Type B pancreatic cell (in vitro differentiated cells): ENCODE measurements at regions not wholly inside any gene's neighbourhood (a gene's known extent, or its start where the extent isn't known, plus 50 kb on each side); places are given as distances from the start of the nearest gene placed in this dataset.
A peak's percentile ranks its signal among the peaks of the same experiment; 100 is the strongest.

Source experiments
- DNase-seq: peaks from one replicate; pipeline ENCODE4 v3.0.0; 2021; ENCODE audit warnings: mixed read lengths; ENCODE audit not compliant: unreplicated experiment; ENCODE audit errors: extremely low spot score
- H3K27ac Mint-ChIP-seq: 2 replicates; pipeline ENCODE4 v1.8.0; 2021; ENCODE audit warnings: mild to moderate bottlenecking, mixed read lengths
- H3K27me3 Mint-ChIP-seq: 2 replicates; pipeline ENCODE4 v1.8.0; 2021; ENCODE audit warnings: mixed read lengths
- H3K36me3 Mint-ChIP-seq: 2 replicates; pipeline ENCODE4 v1.8.0; 2021; ENCODE audit warnings: mixed read lengths
- H3K4me1 Mint-ChIP-seq: one replicate; pipeline ENCODE4 v1.8.0; 2021; ENCODE audit warnings: mixed read lengths; ENCODE audit not compliant: unreplicated experiment
- H3K4me3 Mint-ChIP-seq: 2 replicates; pipeline ENCODE4 v1.8.0; 2021; ENCODE audit warnings: mild to moderate bottlenecking, mixed read lengths
- H3K9me3 Mint-ChIP-seq: 2 replicates; pipeline ENCODE4 v1.8.0; 2021; ENCODE audit warnings: mixed read lengths
- TF ChIP-seq, protein P1 (sequence below): fragments of 200-600 bp; sonication (generic); conservative IDR thresholded peaks from 2 replicates; pipeline ENCODE4 v1.5.0; 2021; ENCODE audit warnings: antibody characterized with exemption, mild to moderate bottlenecking

GRCh38 chr5:4226565-4226964, 630.9 kb downstream of the IRX1 start:
- DNase-seq = no peak
- TF ChIP-seq, protein P1, sequence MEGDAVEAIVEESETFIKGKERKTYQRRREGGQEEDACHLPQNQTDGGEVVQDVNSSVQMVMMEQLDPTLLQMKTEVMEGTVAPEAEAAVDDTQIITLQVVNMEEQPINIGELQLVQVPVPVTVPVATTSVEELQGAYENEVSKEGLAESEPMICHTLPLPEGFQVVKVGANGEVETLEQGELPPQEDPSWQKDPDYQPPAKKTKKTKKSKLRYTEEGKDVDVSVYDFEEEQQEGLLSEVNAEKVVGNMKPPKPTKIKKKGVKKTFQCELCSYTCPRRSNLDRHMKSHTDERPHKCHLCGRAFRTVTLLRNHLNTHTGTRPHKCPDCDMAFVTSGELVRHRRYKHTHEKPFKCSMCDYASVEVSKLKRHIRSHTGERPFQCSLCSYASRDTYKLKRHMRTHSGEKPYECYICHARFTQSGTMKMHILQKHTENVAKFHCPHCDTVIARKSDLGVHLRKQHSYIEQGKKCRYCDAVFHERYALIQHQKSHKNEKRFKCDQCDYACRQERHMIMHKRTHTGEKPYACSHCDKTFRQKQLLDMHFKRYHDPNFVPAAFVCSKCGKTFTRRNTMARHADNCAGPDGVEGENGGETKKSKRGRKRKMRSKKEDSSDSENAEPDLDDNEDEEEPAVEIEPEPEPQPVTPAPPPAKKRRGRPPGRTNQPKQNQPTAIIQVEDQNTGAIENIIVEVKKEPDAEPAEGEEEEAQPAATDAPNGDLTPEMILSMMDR = no peak
- Mint-ChIP-seq H3K27me3 (peaks cover 18% of the 10 kb centered on the region), H3K4me3 (no peak overlapping the region), H3K4me1 (peaks cover 16% of the 10 kb centered on the region), H3K9me3 (no peaks in the 10 kb centered on the region), H3K36me3 (no peaks in the 10 kb centered on the region), H3K27ac (no peak overlapping the region)

DNA sequence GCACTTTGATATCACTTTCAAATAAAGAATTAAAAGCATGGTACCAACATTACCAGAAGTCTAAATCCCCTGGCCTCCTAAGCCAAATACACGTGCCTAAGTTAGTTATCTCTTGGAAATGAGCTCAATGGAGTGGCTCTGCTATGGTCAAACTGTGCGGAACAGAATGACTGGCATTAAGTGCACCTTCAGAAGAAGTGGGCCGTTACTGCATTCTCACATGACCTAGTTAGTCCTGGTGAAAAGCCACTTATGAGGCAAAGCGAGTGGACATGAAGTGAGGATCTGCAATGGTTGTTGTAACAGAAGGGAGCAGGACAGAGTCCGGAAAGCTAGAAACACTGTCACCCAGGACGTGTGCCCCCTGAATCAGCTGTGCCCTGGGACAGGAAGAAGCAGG, 633.1 kb downstream of the IRX1 start:
- H3K4me1 Mint-ChIP-seq = peaks cover 18% of the 10 kb centered on the region

GRCh38 chr5:4229414-4230292, 634.0 kb downstream of the IRX1 start:
- Mint-ChIP-seq H3K4me1 (peaks cover 18% of the 10 kb centered on the region), H3K4me3 (no peak overlapping the region), H3K36me3 (peaks cover 5% of the 10 kb centered on the region), H3K9me3 (peaks cover 9% of the 10 kb centered on the region), H3K27me3 (peaks cover 28% of the 10 kb centered on the region), H3K27ac (no peak overlapping the region)
- DNase-seq = no peak
- TF ChIP-seq, protein P1 = no peak

More for the DNA sequence above, 633.1 kb downstream of the IRX1 start:
- TF ChIP-seq, protein P1 = no peak
- Mint-ChIP-seq H3K27ac (no peak overlapping the region), H3K27me3 (peaks cover 28% of the 10 kb centered on the region), H3K36me3 (no peaks in the 10 kb centered on the region), H3K9me3 (peaks cover 2% of the 10 kb centered on the region), H3K4me3 (no peak overlapping the region)
- no peak for DNase-seq

DNA sequence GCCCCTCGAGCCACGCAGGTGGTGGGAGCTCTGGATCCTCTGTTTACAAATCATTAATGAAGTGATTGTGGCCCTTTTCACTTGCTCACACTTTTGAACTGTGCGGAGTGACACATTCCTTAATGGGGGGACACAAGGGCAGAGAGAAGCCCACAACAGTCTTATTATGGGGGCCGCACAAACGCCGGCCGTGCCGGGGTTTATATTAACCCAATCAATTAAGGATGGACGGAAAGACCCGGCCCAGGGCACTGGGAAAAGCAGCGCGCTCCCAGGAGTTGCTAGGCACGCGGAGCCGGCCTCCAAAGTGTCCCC, 634.8 kb downstream of the IRX1 start:
- peaks cover 18% of the 10 kb centered on the region for H3K4me1 Mint-ChIP-seq
- H3K36me3 Mint-ChIP-seq = peaks cover 8% of the 10 kb centered on the region
- H3K27me3 Mint-ChIP-seq = peaks cover 28% of the 10 kb centered on the region
- H3K27ac Mint-ChIP-seq = no peak overlapping the region
- peak overlapping the region; percentile 51 for H3K4me3 Mint-ChIP-seq
- TF ChIP-seq, protein P1 = no peak
- DNase-seq = no peak
- H3K9me3 Mint-ChIP-seq = peaks cover 13% of the 10 kb centered on the region

- TF ChIP-seq, protein P1 = no peak
- H3K27me3 Mint-ChIP-seq = peaks cover 28% of the 10 kb centered on the region
- DNase-seq = no peak
- H3K27ac Mint-ChIP-seq = peak overlapping the region; percentile 39
- peaks cover 8% of the 10 kb centered on the region for H3K36me3 Mint-ChIP-seq
- peaks cover 13% of the 10 kb centered on the region for H3K9me3 Mint-ChIP-seq
- H3K4me1 Mint-ChIP-seq = peaks cover 18% of the 10 kb centered on the region
- H3K4me3 Mint-ChIP-seq = peak overlapping the region; percentile 75
These were observed 635.4 kb downstream of the IRX1 start for GRCh38 chr5:4230786-4231641.
